H9 (cell line): ENCODE measurements at regions not wholly inside any gene's neighbourhood (a gene's known extent, or its start where the extent isn't known, plus 50 kb on each side); places are given as distances from the start of the nearest gene placed in this dataset.

Experiments
- DNase-seq: peaks from one replicate; pipeline ENCODE4 v3.0.0-alpha.2; 2017
- H2AFZ ChIP-seq: one replicate; pipeline ENCODE4 v1.6.1; 2013; ENCODE audit warnings: mild to moderate bottlenecking, low read length, control low read depth, moderate library complexity
- H2AK5ac ChIP-seq: 2 replicates; pipeline ENCODE4 v1.6.1; 2013; ENCODE audit warnings: low read length, control low read depth, mixed read lengths; ENCODE audit not compliant: insufficient read length
- H2BK120ac ChIP-seq: one replicate; pipeline ENCODE4 v1.6.1; 2013; ENCODE audit warnings: low read depth, mild to moderate bottlenecking, low read length, control low read depth, inconsistent platforms; ENCODE audit not compliant: poor library complexity, severe bottlenecking
- H2BK12ac ChIP-seq: 2 replicates; pipeline ENCODE4 v1.6.1; 2013; ENCODE audit warnings: low read length, control low read depth, mixed read lengths, low read depth; ENCODE audit not compliant: insufficient read length
- H2BK15ac ChIP-seq: 2 replicates; pipeline ENCODE4 v1.6.1; 2013; ENCODE audit warnings: low read depth, low read length, control low read depth
- H2BK20ac ChIP-seq: one replicate; pipeline ENCODE4 v1.6.1; 2013; ENCODE audit warnings: low read depth, mild to moderate bottlenecking, low read length, control low read depth, inconsistent platforms; ENCODE audit not compliant: poor library complexity, severe bottlenecking
- H2BK5ac ChIP-seq: 2 replicates; pipeline ENCODE4 v1.6.1; 2013; ENCODE audit warnings: low read length, control low read depth, mixed read lengths; ENCODE audit not compliant: insufficient read length
- H3K14ac ChIP-seq: 2 replicates; pipeline ENCODE4 v1.6.1; 2013; ENCODE audit warnings: low read length, control low read depth; ENCODE audit not compliant: insufficient read depth
- H3K18ac ChIP-seq: 2 replicates; pipeline ENCODE4 v1.6.1; 2013; ENCODE audit warnings: low read depth, mild to moderate bottlenecking, mixed read lengths, low read length, control low read depth; ENCODE audit not compliant: insufficient read length
- H3K23ac ChIP-seq: 2 replicates; pipeline ENCODE4 v1.6.1; 2013; ENCODE audit warnings: low read length, control low read depth, mixed read lengths, low read depth; ENCODE audit not compliant: insufficient read length
- H3K23me2 ChIP-seq: 2 replicates; pipeline ENCODE4 v1.6.1; 2013; ENCODE audit warnings: low read depth, mild to moderate bottlenecking, mixed read lengths, low read length, control low read depth; ENCODE audit not compliant: insufficient read length, poor library complexity, severe bottlenecking
- H3K27ac ChIP-seq: 2 replicates; pipeline ENCODE4 v1.5.1; 2013; ENCODE audit warnings: low read length, control low read depth, mixed read lengths, low read depth; ENCODE audit not compliant: insufficient read length
- H3K27me3 ChIP-seq: 2 replicates; pipeline ENCODE4 v1.6.1; 2013; ENCODE audit warnings: low read length, control low read depth, inconsistent platforms; ENCODE audit not compliant: insufficient read depth
- H3K4ac ChIP-seq: 2 replicates; pipeline ENCODE4 v1.6.1; 2013; ENCODE audit warnings: low read depth, mild to moderate bottlenecking, control low read depth, inconsistent platforms, low read length, moderate library complexity
- H3K4me1 ChIP-seq: 2 replicates; pipeline ENCODE4 v1.6.1; 2013; ENCODE audit warnings: low read length, control low read depth, inconsistent platforms; ENCODE audit not compliant: insufficient read depth
- H3K4me2 ChIP-seq: 2 replicates; pipeline ENCODE4 v1.6.1; 2013; ENCODE audit warnings: low read length, control low read depth, mixed read lengths; ENCODE audit not compliant: insufficient read length, insufficient read depth
- H3K56ac ChIP-seq: 2 replicates; pipeline ENCODE4 v1.6.1; 2013; ENCODE audit warnings: low read depth, mild to moderate bottlenecking, mixed read lengths, low read length, control low read depth; ENCODE audit not compliant: insufficient read length
- H3K79me1 ChIP-seq: 2 replicates; pipeline ENCODE4 v1.6.1; 2013; ENCODE audit warnings: low read depth, mild to moderate bottlenecking, moderate library complexity, low read length, control low read depth, inconsistent platforms; ENCODE audit not compliant: insufficient read depth, poor library complexity, severe bottlenecking
- H3K79me2 ChIP-seq: 2 replicates; pipeline ENCODE4 v1.6.1; 2013; ENCODE audit warnings: low read length, control low read depth, inconsistent platforms; ENCODE audit not compliant: insufficient read depth
- H3K9ac ChIP-seq: 2 replicates; pipeline ENCODE4 v1.6.1; 2013; ENCODE audit warnings: low read length, control low read depth, mixed read lengths; ENCODE audit not compliant: insufficient read length; ENCODE audit errors: extremely low read depth
- H3K9me3 ChIP-seq: one replicate; pipeline ENCODE4 v1.6.1; 2013; ENCODE audit warnings: low read depth, low read length, inconsistent platforms; ENCODE audit not compliant: control insufficient read depth
- H3T11ph ChIP-seq: one replicate; pipeline ENCODE4 v1.6.1; 2013; ENCODE audit warnings: mild to moderate bottlenecking, low read length, control low read depth, inconsistent platforms
- H4K20me1 ChIP-seq: one replicate; pipeline ENCODE4 v1.6.1; 2013; ENCODE audit not compliant: control insufficient read depth, insufficient read length, insufficient read depth
- H4K5ac ChIP-seq: 2 replicates; pipeline ENCODE4 v1.6.1; 2013; ENCODE audit warnings: low read depth, mild to moderate bottlenecking, mixed read lengths, low read length, control low read depth; ENCODE audit not compliant: insufficient read length
- H4K8ac ChIP-seq: replicated peaks from 2 replicates; pipeline ENCODE4 v1.6.1; 2013; ENCODE audit warnings: low read length, control low read depth, mixed read lengths, low read depth; ENCODE audit not compliant: insufficient read length
- H4K91ac ChIP-seq: 2 replicates; pipeline ENCODE4 v1.6.1; 2013; ENCODE audit warnings: low read depth, mild to moderate bottlenecking, moderate library complexity, mixed read lengths, low read length, control low read depth; ENCODE audit not compliant: insufficient read length
- H3K27ac Mint-ChIP-seq, 3 experiments: 2 replicates in 2 of 3; 3 replicates in 1 of 3; pipeline ENCODE4 v1.8.0; 2020 to 2021; ENCODE audit warnings: mixed read lengths in 3 of 3, mild to moderate bottlenecking in 1 of 3, moderate library complexity in 1 of 3
- H3K27me3 Mint-ChIP-seq: 2 replicates; pipeline ENCODE4 v1.8.0; 2021; ENCODE audit warnings: low read depth, mild to moderate bottlenecking, moderate library complexity, mixed read lengths
- H3K36me3 Mint-ChIP-seq, 3 experiments: 2 replicates in 2 of 3; 3 replicates in 1 of 3; pipeline ENCODE4 v1.8.0; 2020 to 2021; ENCODE audit warnings: low read depth in 3 of 3, mixed read lengths in 3 of 3; ENCODE audit not compliant: insufficient read depth in 1 of 3
- H3K4me1 Mint-ChIP-seq, 2 experiments: 2 replicates each; pipeline ENCODE4 v1.8.0; 2020; ENCODE audit warnings: mixed read lengths in 2 of 2
- H3K4me3 Mint-ChIP-seq, 2 experiments: 2 replicates in 1 of 2; 3 replicates in 1 of 2; pipeline ENCODE4 v1.8.0; 2020 to 2021; ENCODE audit warnings: mild to moderate bottlenecking in 2 of 2, mixed read lengths in 2 of 2, moderate library complexity in 1 of 2
- H3K9me3 Mint-ChIP-seq, 2 experiments: 2 replicates in 1 of 2; 3 replicates in 1 of 2; pipeline ENCODE4 v1.8.0; 2020; ENCODE audit warnings: mild to moderate bottlenecking in 2 of 2, mixed read lengths in 2 of 2, moderate library complexity in 1 of 2
- CTCF ChIP-seq: fragments of 200-600 bp; sonication (generic); conservative IDR thresholded peaks from 3 replicates; pipeline ENCODE4 v1.8.0; 2021; ENCODE audit warnings: antibody characterized with exemption, mild to moderate bottlenecking
- WGBS: extraction: QIAGEN DNeasy Blood & Tissue Kit; methylation state at CpG from one replicate; pipeline ENCODE4 v1.1.7; 2013; ENCODE audit warnings: missing lambda C conversion rate, low lambda C conversion rate, mixed read lengths; ENCODE audit not compliant: insufficient read length; ENCODE audit errors: extremely low coverage; 5-methylcytosine and 5-hydroxymethylcytosine counted together

GRCh38 chr1:29719253-29719652 is 482.9 kb downstream of the PTPRU start:
- no peak overlapping the region for H3K4me3 Mint-ChIP-seq
- H3K9me3 ChIP-seq = peaks cover 24% of the 10 kb centered on the region
- H3K79me1 ChIP-seq = no peaks in the 10 kb centered on the region
- no peak overlapping the region for H4K8ac ChIP-seq
- H3K79me2 ChIP-seq = no peaks in the 10 kb centered on the region
- H3K23ac ChIP-seq = no peak overlapping the region
- H3K27me3 ChIP-seq = no peaks in the 10 kb centered on the region
- H2BK20ac ChIP-seq = no peak overlapping the region
- H3K27ac Mint-ChIP-seq = no peak overlapping the region
- DNase-seq = no peak
- H2AFZ ChIP-seq = no peak overlapping the region
- no peak overlapping the region for H3K56ac ChIP-seq
- H3K14ac ChIP-seq = no peak overlapping the region
- H2AK5ac ChIP-seq = no peak overlapping the region
- no peak overlapping the region for H3K4ac ChIP-seq
- H3K27ac ChIP-seq = no peak overlapping the region
- H3T11ph ChIP-seq = no peak overlapping the region
- no CpG with 5 or more reads among the region's 4 CpGs for WGBS
- H4K91ac ChIP-seq = no peak overlapping the region
- no peaks in the 10 kb centered on the region for H3K4me1 Mint-ChIP-seq
- no peaks in the 10 kb centered on the region for H3K4me1 ChIP-seq
- peaks cover 27% of the 10 kb centered on the region for H3K27me3 Mint-ChIP-seq
- no peaks in the 10 kb centered on the region for H4K20me1 ChIP-seq
- H2BK12ac ChIP-seq = no peak overlapping the region
- H2BK5ac ChIP-seq = no peak overlapping the region
- H2BK120ac ChIP-seq = no peak overlapping the region
- no peak overlapping the region for H2BK15ac ChIP-seq
- H3K9ac ChIP-seq = no peak overlapping the region
- H3K18ac ChIP-seq = no peak overlapping the region
- no peak for TF ChIP-seq CTCF
- H3K23me2 ChIP-seq = no peaks in the 10 kb centered on the region
- H3K4me2 ChIP-seq = no peak overlapping the region
- peaks cover 4 to 24% (median 11%) of the 10 kb centered on the region in 3 experiments for H3K36me3 Mint-ChIP-seq
- peaks cover 45 to 62% of the 10 kb centered on the region in 2 experiments for H3K9me3 Mint-ChIP-seq
- H4K5ac ChIP-seq = no peak overlapping the region
